Panc1 (cell line): ENCODE measurements at regions not wholly inside any gene's neighbourhood (a gene's known extent, or its start where the extent isn't known, plus 50 kb on each side); places are given as distances from the start of the nearest gene placed in this dataset.
"Not testable (repeated sequence)": the region's sequence is repeated elsewhere in the genome, so short reads cannot be mapped to it uniquely, and the experiment has no call there.

Experiments
- CTCF ChIP-seq: fragments of 450-650 bp; IDR thresholded peaks from 2 replicates; pipeline ENCODE4 v1.5.1; 2017; ENCODE audit warnings: mild to moderate bottlenecking
- POLR2AphosphoS5 ChIP-seq: IDR thresholded peaks from 2 replicates; pipeline ENCODE4 v1.6.1; 2012; ENCODE audit warnings: mild to moderate bottlenecking, low read depth, low read length, moderate library complexity
- REST ChIP-seq, 2 experiments: IDR thresholded peaks; 2 replicates each; pipeline ENCODE4 v1.6.1; 2011 to 2012; ENCODE audit warnings: low read depth in 2 of 2, control low read depth in 1 of 2, low read length in 1 of 2, mild to moderate bottlenecking in 1 of 2, moderate library complexity in 1 of 2; ENCODE audit not compliant: insufficient read depth in 1 of 2
- SIN3A ChIP-seq: IDR thresholded peaks from 2 replicates; pipeline ENCODE4 v1.6.1; 2012; ENCODE audit warnings: low read depth, mild to moderate bottlenecking, low read length, moderate library complexity, borderline replicate concordance; ENCODE audit not compliant: insufficient read depth
- TCF7L2 ChIP-seq: IDR thresholded peaks from 2 replicates; pipeline ENCODE4 v1.6.1; 2011; ENCODE audit warnings: mild to moderate bottlenecking, low read depth, low read length, inconsistent platforms

- not testable (repeated sequence) for TF ChIP-seq CTCF; POLR2AphosphoS5; SIN3A; TCF7L2; REST (IDR thresholded peaks at IDR 0.05; ENCODE audit: insufficient read depth in 1 of 2, low read depth in 2 of 2, low read length in 1 of 2)
These were observed 100.6 kb upstream of the LRPAP1 start for GRCh38 chr4:3632794-3633193.
